ENCODE measurements at regions not wholly inside any gene's neighbourhood (a gene's known extent, or its start where the extent isn't known, plus 50 kb on each side); places are given as distances from the start of the nearest gene placed in this dataset.
"Not testable (repeated sequence)": the region's sequence is repeated elsewhere in the genome, so short reads cannot be mapped to it uniquely, and the experiment has no call there.

DNA sequence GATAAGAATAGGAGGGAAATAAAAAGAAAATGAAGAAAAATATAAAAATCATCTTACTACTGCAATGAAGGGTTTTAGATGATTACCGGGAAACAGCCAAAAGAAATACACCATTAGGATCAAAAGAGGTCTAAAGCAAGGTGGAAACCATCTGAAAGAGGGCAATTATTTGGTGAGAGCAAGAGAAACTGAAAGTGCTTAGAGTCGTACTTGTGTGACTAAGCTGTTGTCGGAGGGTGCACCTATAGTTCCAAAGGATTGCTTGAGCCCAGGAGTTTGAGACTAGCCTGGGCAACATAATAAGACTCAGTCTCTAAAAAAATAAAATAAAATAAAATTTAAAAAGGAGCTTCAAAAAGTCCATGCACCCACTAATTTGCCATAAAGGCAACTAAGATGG lies 169.5 kb downstream of the DKK1 start:
- no peak for DNase-seq

- DNase-seq, result no peak
Measured at GRCh38 chr10:52484206-52485065, 170.4 kb downstream of the DKK1 start.

- no peak for DNase-seq
Measured at GRCh38 chr10:52485462-52485861, 171.4 kb downstream of the DKK1 start.

DNA sequence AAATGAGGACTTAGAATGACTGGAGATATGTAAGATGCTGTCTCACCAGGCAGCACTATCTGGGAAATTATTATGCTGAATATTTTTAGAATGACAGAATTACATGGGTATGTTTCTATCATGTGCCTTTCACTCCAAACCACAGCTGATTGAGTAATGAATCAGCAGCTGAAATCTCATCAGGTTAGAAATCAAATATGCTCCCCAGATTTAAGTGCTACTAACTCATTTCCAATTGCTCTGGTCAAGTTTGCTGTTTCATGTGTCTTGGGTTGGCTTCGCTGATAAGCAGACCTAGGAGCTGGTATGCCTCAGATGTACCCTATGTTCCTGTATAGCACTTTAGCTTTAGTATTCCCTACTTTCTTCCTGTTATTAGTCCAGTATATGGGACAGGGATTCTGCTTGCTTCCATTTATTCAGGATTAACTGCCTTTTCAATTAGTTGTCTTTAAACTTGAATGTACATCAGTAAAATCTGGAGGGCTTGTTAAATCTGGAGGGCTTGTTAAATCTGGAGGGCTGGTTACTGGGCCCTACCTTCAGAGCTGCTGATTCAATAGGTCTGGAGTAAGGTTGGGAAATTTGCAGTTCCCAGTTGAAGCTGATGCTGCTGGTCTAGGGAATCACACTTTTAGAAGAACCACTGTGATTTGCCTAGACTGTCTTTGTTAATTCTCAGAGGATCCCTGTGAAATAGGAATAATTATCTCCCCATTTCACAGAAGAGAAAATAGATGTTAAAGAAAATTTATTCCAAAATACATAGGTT lies 172.9 kb downstream of the DKK1 start:
- no peak for DNase-seq

GRCh38 chr10:52488606-52489485 lies 174.8 kb downstream of the DKK1 start:
- DNase-seq, result no peak

DNA sequence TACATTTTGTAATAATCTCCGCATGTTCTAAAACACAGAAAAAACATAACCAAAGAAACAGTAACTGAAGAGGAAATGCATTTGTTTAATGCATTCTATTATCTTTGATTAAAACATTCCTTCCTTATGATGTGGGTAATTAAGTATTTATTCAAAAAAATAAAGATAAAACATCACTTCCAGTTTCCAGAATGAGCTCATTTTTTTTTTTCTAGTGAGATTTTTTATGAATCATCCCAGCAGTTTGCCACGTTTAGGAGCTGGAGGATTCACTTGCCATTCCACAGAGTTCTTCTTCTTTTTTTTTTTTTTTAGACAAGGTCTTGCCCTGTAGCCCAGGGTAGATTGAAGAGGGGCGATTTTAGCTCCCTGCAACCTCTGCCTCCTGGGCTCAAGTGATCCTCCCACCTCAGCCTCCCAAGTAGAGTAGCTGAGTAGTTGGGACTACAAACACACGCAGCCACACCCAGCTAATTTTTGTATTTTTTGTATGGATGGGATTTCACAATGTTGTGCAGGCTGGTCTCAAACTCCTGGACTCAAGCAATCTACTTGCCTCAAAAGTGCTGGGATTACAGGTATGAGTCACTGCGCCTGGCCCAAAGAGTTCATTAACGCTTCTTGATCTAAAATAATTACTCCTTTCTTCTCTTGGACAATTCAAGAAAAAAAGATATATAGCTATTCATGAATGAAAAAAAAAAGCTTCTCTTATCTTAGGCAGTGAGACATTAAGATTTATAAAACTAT lies 177.3 kb downstream of the DKK1 start:
- DNase-seq, result no peak

GRCh38 chr10:52499281-52499680 lies 185.2 kb downstream of the DKK1 start:
- DNase-seq, result no peak

DNA sequence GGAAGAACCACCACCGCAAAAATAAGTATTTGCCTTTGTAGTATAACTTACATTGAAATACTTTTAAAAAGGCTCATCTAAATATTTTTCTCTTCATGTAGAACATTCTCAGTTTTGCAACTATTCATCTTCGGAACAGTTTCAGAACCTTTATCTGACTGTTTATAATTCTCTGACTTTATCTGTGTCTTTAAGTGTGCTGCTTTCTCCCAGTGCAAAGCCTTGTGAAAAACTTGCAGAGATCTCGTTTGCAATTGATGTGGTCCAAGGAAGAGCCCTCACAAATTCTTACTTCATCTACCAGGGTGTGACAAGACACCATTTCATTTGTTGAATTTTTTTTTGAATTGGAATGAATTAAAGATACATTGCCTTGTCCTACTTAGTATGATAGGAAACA lies 186.4 kb downstream of the DKK1 start:
- DNase-seq, result no peak

DNA sequence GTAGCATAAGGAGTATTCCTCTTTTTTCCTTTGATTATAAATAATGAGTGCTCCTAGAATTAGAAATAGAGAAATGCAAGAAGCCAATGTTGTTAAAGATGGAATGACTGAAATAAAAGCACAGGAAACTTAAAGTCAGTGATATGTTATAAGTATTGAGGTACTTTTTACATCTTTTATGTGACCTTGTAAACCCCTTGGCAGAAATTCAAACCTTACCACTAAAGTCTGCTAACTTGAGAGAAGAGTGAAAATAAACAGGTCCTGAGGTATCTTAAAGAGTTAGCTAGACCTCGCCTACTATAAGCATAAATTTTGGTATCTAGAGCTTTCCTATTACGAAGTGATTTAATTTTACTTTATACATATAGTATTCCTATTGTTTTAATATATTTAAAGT lies 188.2 kb downstream of the DKK1 start:
- no peak for DNase-seq

DNA sequence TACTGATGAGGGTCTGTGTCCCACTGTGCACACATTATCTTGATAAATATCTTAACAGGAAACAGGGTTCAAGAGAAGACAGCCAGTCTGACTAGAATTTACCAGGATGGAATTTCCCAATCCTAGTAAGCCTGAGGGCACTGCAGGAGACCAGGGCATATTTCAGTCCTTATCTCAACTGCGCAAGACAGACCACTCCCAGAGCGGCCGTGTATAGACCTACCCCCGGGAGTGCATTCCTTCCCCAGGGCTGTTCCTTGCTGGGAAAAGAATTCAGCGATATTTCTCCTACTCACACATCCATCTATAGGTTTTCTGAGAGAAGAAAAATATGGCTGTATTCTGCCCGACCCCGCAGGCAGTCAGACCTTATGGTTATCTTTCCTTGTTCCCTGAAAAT lies 191.3 kb downstream of the DKK1 start:
- DNase-seq, result not testable (repeated sequence)

GRCh38 chr10:52514481-52514880 lies 200.4 kb downstream of the DKK1 start:
- DNase-seq, result no peak

GRCh38 chr10:52517012-52517411 lies 202.9 kb downstream of the DKK1 start:
- no peak for DNase-seq

DNA sequence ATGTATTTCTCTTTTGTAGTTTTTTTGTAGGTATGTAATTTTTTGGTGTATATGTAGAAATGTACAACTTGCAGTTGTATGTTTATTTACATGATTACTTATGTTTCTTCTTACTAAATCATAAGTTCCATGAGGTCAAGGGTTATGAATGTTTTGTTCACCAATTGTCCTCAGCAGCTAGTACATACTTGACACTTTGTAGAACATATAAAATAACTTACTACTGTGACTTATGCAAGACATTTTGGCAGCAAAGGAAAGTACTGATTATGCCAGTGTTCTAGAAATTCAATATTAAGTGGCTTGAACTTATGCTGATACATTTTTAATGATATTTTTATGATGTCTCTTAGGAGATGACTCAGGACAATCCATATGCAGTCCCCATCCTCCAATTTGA lies 209.6 kb downstream of the DKK1 start:
- DNase-seq, result no peak

DNA sequence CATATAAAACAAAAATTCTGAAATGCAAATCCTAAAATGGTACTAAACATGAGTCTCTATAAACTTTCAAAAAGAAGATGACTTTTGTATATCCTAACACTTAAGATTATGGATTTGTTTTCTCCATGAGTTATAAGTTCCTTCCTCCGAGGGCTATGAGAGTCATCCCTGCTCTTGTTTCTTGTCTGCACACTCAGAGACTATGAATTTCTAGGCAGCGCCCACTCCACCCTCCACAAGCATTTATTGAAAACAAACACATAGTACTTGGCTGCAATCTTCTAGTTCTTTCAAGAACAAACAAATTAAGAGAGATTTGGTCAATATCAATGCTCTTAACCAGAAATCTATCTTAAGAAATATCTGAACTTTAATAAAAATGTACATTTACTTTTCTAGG lies 211.7 kb downstream of the DKK1 start:
- no peak for DNase-seq

GRCh38 chr10:52526251-52526823 lies 212.3 kb downstream of the DKK1 start:
- DNase-seq, result no peak

DNA sequence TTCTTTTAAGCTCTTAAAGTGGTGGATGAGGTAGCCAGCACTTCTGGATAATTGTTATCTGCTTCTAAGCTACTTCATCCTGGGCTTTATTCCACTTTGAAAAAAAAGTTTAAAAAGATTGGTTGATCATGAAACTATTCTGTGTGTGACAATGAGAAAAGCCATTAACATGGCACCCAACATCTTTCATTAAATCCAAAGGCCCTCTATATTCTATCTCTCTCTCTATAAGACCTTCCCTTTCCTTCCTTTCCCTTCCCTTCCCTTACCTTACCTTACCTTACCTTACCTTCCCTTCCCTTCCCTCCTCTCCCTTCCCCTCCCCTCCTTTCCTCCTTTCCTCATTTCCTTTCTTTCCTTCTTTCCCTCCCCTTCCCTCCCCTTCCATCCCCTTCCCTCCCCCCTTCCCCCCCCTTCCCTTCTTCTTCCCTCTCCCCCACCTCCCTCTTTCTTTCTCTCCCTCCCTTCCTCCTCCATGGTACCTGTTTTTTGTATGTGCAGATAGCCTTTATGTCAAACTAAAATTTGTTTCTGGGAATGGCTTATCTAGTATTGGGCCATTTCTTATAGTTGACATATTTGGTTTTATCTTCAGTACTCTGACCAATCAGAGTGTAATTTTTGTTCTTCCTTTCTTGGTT lies 218.7 kb downstream of the DKK1 start:
- DNase-seq, result no peak

DNA sequence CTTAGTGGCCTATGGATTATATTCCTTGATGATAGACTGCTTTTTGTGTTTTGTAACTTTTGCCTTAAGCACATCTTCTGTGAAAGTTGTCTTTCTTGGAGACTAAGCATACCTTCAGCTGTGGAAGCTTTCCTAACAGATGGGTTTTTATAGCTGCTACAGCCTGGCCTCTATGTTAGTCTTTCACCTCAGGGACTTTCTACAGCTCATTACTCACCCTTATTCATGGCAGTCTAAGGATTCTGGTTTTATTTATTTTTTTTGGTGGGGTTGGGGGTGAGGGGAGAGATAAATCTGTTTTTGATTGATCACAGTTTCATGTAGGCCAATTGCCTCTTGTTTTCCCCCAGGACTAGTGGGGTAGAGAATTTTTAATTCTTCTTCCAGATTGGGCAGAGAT lies 219.9 kb downstream of the DKK1 start:
- no peak for DNase-seq

DNA sequence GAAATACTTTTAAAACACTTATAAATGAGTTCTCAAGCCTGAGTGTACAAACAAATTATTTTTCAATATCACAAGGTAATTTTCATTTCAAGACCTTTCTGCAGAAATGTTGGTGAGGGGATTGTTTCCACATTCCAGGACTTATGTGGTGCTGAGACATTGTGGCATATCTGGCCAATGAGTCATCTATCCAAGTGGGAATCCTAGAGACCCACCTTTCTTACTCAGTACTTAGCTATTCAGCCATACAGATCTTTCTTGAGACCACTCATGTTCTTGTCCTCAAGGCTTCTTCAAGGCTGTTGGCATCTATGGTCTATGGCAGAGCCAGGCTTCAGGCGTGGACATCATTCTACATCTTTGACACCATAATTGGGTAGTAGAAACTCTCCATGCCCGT lies 225.4 kb downstream of the DKK1 start:
- no peak for DNase-seq

DNA sequence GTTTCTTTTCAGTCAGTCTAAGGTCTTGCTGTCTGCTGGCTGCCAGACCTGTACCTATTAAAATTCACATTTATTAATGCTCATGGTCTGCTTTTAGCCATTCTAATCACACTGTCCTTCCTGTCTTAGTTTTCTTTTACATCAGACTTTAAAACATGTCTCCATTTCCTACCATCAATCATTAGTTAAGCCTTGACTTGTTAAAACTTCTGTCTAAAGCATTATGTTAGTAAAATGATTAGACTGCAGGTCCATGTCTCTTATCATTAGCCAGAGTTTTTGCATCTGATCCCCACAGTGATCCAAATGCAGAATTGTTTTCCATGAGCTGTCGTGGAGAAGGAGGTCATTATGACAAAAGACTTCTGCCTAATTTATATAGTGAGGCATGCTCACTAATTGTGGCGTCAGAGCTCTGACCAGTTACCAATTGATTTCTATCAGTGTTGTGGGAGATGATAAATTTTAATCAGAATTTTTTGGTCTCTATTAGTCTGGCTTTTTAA lies 226.5 kb downstream of the DKK1 start:
- no peak for DNase-seq

GRCh38 chr10:52541006-52541473 lies 227.0 kb downstream of the DKK1 start:
- DNase-seq, result no peak

DNA sequence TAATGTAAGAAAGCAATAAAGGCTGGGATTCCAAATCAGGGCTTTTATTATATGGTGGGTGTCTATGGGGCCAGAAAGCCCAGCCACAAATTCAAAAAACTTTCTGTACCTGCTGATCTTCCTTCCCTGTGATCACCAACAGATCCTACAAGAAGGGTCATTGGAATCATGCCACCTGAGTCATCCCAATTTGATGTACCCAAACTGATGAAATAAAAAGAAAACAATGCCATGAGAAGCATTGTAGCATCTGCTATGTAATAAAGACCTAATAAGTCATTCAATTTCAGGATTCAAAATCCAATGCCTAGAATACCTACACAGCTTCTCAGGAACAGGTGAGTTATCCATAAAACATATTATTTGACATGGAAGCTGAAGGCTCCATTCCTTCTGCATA lies 228.8 kb downstream of the DKK1 start:
- DNase-seq, result no peak

Measured in activated T-cell treated with anti-CD3 and anti-CD28 coated beads, Interleukin-2, amount 50 U/mL, for 48 hours (primary cell).